Endothelial cell of umbilical vein (primary cell): ENCODE measurements at regions not wholly inside any gene's neighbourhood (a gene's known extent, or its start where the extent isn't known, plus 50 kb on each side); places are given as distances from the start of the nearest gene placed in this dataset.

Experiments used
- BruUV-seq: library from RNA; stranded (reverse); fragments of 400-500 nt; replicated peaks from 2 replicates; lab custom pipeline; 2021; lab: Mats Ljungman, UMichigan
- CTCF ChIA-PET: fragments of 300-600, 350-600 bp; sonication (Branson Sonifier 250); formaldehyde crosslinking; loops from one replicate; lab custom pipeline; 2021; ENCODE audit warnings: antibody characterized with exemption, inconsistent platforms; lab: Charles Lee
- POLR2A ChIA-PET: fragments of 300-600, 350-600 bp; sonication (Branson Sonifier 250); formaldehyde crosslinking; loops from one replicate; lab custom pipeline; 2021; ENCODE audit warnings: antibody characterized with exemption, inconsistent platforms; lab: Charles Lee
- DNase-seq: peaks from one replicate; pipeline ENCODE4 v3.0.0-alpha.2; 2011; ENCODE audit warnings: low read depth, low spot score
- FAIRE-seq: peaks from 2 replicates; lab custom pipeline; 2011; peaks lifted over from hg19 to GRCh38; lab: Jason Lieb, UNC
- H2AFZ ChIP-seq: 2 replicates; pipeline ENCODE4 v1.6.0; 2012; ENCODE audit warnings: low read depth, low read length, control low read depth, inconsistent platforms
- H3K27ac ChIP-seq: 2 replicates; pipeline ENCODE4 v1.5.1; 2011; ENCODE audit warnings: low read depth, mild to moderate bottlenecking, control low read depth, low read length, moderate library complexity; ENCODE audit not compliant: insufficient read depth
- H3K27me3 ChIP-seq, 2 experiments: 2 replicates each; pipeline versions ENCODE4 v1.6.0 to v1.6.1; 2011; ENCODE audit warnings: low read length in 2 of 2, mixed read lengths in 1 of 2; ENCODE audit not compliant: control insufficient read depth in 2 of 2, insufficient read depth in 2 of 2
- H3K36me3 ChIP-seq, 2 experiments: 2 replicates in 1 of 2; 3 replicates in 1 of 2; pipeline ENCODE4 v1.5.1; 2011; ENCODE audit warnings: low read length in 2 of 2, mild to moderate bottlenecking in 1 of 2, moderate library complexity in 1 of 2; ENCODE audit not compliant: control insufficient read depth in 2 of 2, insufficient read depth in 2 of 2; ENCODE audit errors: extremely low read depth in 1 of 2
- H3K4me1 ChIP-seq: 3 replicates; pipeline ENCODE4 v1.5.1; 2011; ENCODE audit warnings: mild to moderate bottlenecking, low read length; ENCODE audit not compliant: control insufficient read depth, insufficient read depth; ENCODE audit errors: extremely low read depth
- H3K4me2 ChIP-seq: 2 replicates; pipeline ENCODE4 v1.6.1; 2011; ENCODE audit warnings: low read length, control low read depth, mixed read lengths; ENCODE audit not compliant: insufficient read depth
- H3K4me3 ChIP-seq, 3 experiments: fragments of 200-600 bp in 1 of 3; sonication (generic), shearing (Covaris generic) in 1 of 3; replicated peaks in 1 of 3; 2 replicates each; pipeline ENCODE4 v1.5.1; 2011 to 2016; ENCODE audit warnings: control low read depth in 3 of 3, low read length in 3 of 3, mild to moderate bottlenecking in 2 of 3, inconsistent platforms in 1 of 3, low read depth in 1 of 3, moderate library complexity in 1 of 3; ENCODE audit not compliant: insufficient read depth in 1 of 3
- H3K79me2 ChIP-seq: 2 replicates; pipeline ENCODE4 v1.6.0; 2012; ENCODE audit warnings: low read length, inconsistent platforms; ENCODE audit not compliant: control insufficient read depth, insufficient read depth
- H3K9ac ChIP-seq: replicated peaks from 2 replicates; pipeline ENCODE3; 2011; ENCODE audit warnings: low read length, control low read depth; ENCODE audit not compliant: insufficient read depth; ENCODE audit errors: extremely low read depth
- H3K9me1 ChIP-seq: replicated peaks from 3 replicates; pipeline ENCODE4 v1.6.0; 2011; ENCODE audit warnings: mild to moderate bottlenecking, low read length; ENCODE audit not compliant: control insufficient read depth, insufficient read depth; ENCODE audit errors: extremely low read depth
- H3K9me3 ChIP-seq: replicated peaks from 2 replicates; pipeline ENCODE4 v1.5.1; 2012; ENCODE audit warnings: low read length, inconsistent platforms; ENCODE audit not compliant: control insufficient read depth, insufficient read depth
- H4K20me1 ChIP-seq: replicated peaks from 2 replicates; pipeline ENCODE3; 2011; ENCODE audit warnings: mild to moderate bottlenecking, low read length; ENCODE audit not compliant: control insufficient read depth, insufficient read depth; ENCODE audit errors: extremely low read depth
- EZH2 ChIP-seq: IDR thresholded peaks from 2 replicates; pipeline ENCODE4 v1.6.1; 2012; ENCODE audit warnings: borderline replicate concordance, low read depth, mild to moderate bottlenecking, moderate library complexity, low read length, inconsistent platforms; ENCODE audit not compliant: severe bottlenecking
- FOS ChIP-seq: IDR thresholded peaks from 2 replicates; pipeline ENCODE4 v1.6.1; 2011; ENCODE audit warnings: mild to moderate bottlenecking, low read length, moderate library complexity, borderline replicate concordance; ENCODE audit not compliant: insufficient read depth
- GATA2 ChIP-seq: IDR thresholded peaks from 2 replicates; pipeline ENCODE4 v1.7.0; 2011; ENCODE audit warnings: low read depth, mild to moderate bottlenecking, moderate library complexity, mixed read lengths, low read length; ENCODE audit not compliant: insufficient read length, insufficient read depth
- JUN ChIP-seq: IDR thresholded peaks from 2 replicates; pipeline ENCODE4 v1.6.1; 2011; ENCODE audit warnings: borderline replicate concordance, low read depth; ENCODE audit not compliant: insufficient read length, insufficient read depth
- MAX ChIP-seq: IDR thresholded peaks from 2 replicates; pipeline ENCODE4 v1.6.1; 2011; ENCODE audit not compliant: insufficient read depth, insufficient read length
- MYC ChIP-seq: IDR thresholded peaks from one replicate; pipeline ENCODE4 v1.6.1; 2011; ENCODE audit warnings: mild to moderate bottlenecking, low read depth, low read length
- POLR2A ChIP-seq: IDR thresholded peaks from 2 replicates; pipeline ENCODE4 v1.6.1; 2012; ENCODE audit warnings: low read depth, mild to moderate bottlenecking, control low read depth, low read length
- POLR2AphosphoS5 ChIP-seq: IDR thresholded peaks from 2 replicates; pipeline ENCODE4 v1.6.1; 2012; ENCODE audit warnings: low read depth, mild to moderate bottlenecking, control low read depth, low read length, moderate library complexity; ENCODE audit not compliant: insufficient read depth
- dilution Hi-C: fragments of 300-500 bp; cut with MboI; formaldehyde crosslinking; loops from one replicate; pipeline ENCODE4 v1.15.0; 2019; ENCODE audit warnings: low sequenced_read_pairs; ENCODE audit not compliant: extremely low pct_ligation_motif_present
- intact Hi-C: fragments of 100-400 bp; cut with micrococcal nuclease; formaldehyde crosslinking; loops from one replicate; pipeline ENCODE4 v1.10.0; 2022
- TF ChIP-seq, protein P1 (sequence below), 2 donors: IDR thresholded peaks; 1 replicate in 1 of 2; 2 replicates in 1 of 2; pipeline ENCODE4 v1.5.1; 2011; ENCODE audit warnings: low read length in 2 of 2, mild to moderate bottlenecking in 2 of 2, moderate library complexity in 2 of 2, control low read depth in 1 of 2, inconsistent platforms in 1 of 2, low read depth in 1 of 2; ENCODE audit not compliant: insufficient read depth in 1 of 2; ENCODE audit errors: extremely low read depth in 1 of 2

GRCh38 chr18:28372186-28372585 is 195.3 kb upstream of the CDH2 start:
- Histone ChIP-seq H3K79me2 (no peaks in the 10 kb centered on the region), H3K4me1 (no peaks in the 10 kb centered on the region), H3K27me3 (no peaks in the 10 kb centered on the region), H3K9me3 (no peaks in the 10 kb centered on the region), H3K4me2 (no peak overlapping the region), H3K4me3 (no peak overlapping the region), H2AFZ (no peak overlapping the region), H3K36me3 (no peaks in the 10 kb centered on the region), H3K9me1 (no peaks in the 10 kb centered on the region), H3K9ac (no peak overlapping the region), H4K20me1 (no peaks in the 10 kb centered on the region), H3K27ac (no peak overlapping the region)
- ChIA-PET CTCF (no interaction called here), POLR2A (no interaction called here)
- BruUV-seq, result no TSS peak
- FAIRE-seq, result no peak
- no peak for DNase-seq
- intact Hi-C loops (no loop called here), dilution Hi-C loops (no loop called here)
- TF ChIP-seq MAX, result no peak
- no peak for TF ChIP-seq FOS
- TF ChIP-seq POLR2AphosphoS5, result no peak
- no peak for TF ChIP-seq POLR2A
- no peak for TF ChIP-seq JUN
- TF ChIP-seq EZH2, result no peak
- TF ChIP-seq, protein P1, sequence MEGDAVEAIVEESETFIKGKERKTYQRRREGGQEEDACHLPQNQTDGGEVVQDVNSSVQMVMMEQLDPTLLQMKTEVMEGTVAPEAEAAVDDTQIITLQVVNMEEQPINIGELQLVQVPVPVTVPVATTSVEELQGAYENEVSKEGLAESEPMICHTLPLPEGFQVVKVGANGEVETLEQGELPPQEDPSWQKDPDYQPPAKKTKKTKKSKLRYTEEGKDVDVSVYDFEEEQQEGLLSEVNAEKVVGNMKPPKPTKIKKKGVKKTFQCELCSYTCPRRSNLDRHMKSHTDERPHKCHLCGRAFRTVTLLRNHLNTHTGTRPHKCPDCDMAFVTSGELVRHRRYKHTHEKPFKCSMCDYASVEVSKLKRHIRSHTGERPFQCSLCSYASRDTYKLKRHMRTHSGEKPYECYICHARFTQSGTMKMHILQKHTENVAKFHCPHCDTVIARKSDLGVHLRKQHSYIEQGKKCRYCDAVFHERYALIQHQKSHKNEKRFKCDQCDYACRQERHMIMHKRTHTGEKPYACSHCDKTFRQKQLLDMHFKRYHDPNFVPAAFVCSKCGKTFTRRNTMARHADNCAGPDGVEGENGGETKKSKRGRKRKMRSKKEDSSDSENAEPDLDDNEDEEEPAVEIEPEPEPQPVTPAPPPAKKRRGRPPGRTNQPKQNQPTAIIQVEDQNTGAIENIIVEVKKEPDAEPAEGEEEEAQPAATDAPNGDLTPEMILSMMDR (IDR thresholded peaks at IDR 0.05; ENCODE audit: extremely low read depth in 1 of 2, insufficient read depth in 1 of 2, low read depth in 1 of 2, low read length in 2 of 2), result no peak
- TF ChIP-seq MYC, result no peak
- TF ChIP-seq GATA2, result no peak
